ENCODE measurements at regions not wholly inside any gene's neighbourhood (a gene's known extent, or its start where the extent isn't known, plus 50 kb on each side); places are given as distances from the start of the nearest gene placed in this dataset.

- WGBS (ENCODE audit: insufficient coverage): 78% methylated on average over 3 of the region's 5 CpGs
- H3K4me3 Mint-ChIP-seq: no peak overlapping the region
- H3K27ac Mint-ChIP-seq: no peak overlapping the region
- CTCF ChIA-PET: no interaction called here
- no peak for DNase-seq
- Histone ChIP-seq H3K36me3 (ENCODE audit: control insufficient read depth in 2 of 2, extremely low read depth in 1 of 2, insufficient read depth in 1 of 2, low read length in 1 of 2) (no peaks in the 10 kb centered on the region), H3K9me3 (no peaks in the 10 kb centered on the region), H3K4me1 (ENCODE audit: control insufficient read depth in 1 of 2, extremely low read depth in 1 of 2, insufficient read depth in 2 of 2, low read length in 2 of 2) (no peaks in the 10 kb centered on the region), H3K4me3 (ENCODE audit: control insufficient read depth in 1 of 2, extremely low read depth in 1 of 2, low read length in 1 of 2) (no peak overlapping the region), H3K27me3 (replicated peaks in 1 of 2; ENCODE audit: control insufficient read depth in 2 of 2, extremely low read depth in 1 of 2, insufficient read depth in 2 of 2, low read length in 1 of 2) (peaks cover 0 to 4% of the 10 kb centered on the region in 2 experiments), H3K27ac (ENCODE audit: low read length) (no peak overlapping the region)
- no peak for ATAC-seq (replicated peaks in 1 of 4)
- peaks cover 0 to 11% of the 10 kb centered on the region in 2 donors for H3K27me3 Mint-ChIP-seq
- no peaks in the 10 kb centered on the region for H3K36me3 Mint-ChIP-seq
- H3K9me3 Mint-ChIP-seq: no peaks in the 10 kb centered on the region
- no peaks in the 10 kb centered on the region for H3K4me1 Mint-ChIP-seq
- POLR2A ChIA-PET: no interaction called here
Measured at GRCh38 chr6:163808871-163809270, 394.4 kb downstream of the QKI start.

DNA sequence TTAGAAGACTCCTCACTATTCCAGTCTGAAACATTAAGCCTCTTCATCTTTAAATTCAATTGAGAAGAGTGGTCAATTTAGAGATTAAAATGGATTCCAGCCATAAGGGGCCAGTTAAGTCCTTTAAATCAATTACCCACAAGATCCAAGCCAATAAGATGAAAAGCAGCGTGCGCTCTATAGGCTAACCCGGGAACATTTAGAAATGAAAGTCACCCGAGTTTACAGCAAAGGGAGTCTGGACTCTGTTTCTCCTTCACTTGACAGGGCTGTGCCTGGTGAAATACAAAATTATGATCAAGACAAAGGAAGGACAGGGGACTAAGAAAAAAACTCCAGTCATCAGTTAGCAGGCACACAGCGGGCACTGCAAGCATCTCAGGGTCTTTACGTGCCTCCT, 393.7 kb downstream of the QKI start:
- DNase-seq: no peak
- ChIA-PET CTCF (no interaction called here), POLR2A (no interaction called here)

DNA sequence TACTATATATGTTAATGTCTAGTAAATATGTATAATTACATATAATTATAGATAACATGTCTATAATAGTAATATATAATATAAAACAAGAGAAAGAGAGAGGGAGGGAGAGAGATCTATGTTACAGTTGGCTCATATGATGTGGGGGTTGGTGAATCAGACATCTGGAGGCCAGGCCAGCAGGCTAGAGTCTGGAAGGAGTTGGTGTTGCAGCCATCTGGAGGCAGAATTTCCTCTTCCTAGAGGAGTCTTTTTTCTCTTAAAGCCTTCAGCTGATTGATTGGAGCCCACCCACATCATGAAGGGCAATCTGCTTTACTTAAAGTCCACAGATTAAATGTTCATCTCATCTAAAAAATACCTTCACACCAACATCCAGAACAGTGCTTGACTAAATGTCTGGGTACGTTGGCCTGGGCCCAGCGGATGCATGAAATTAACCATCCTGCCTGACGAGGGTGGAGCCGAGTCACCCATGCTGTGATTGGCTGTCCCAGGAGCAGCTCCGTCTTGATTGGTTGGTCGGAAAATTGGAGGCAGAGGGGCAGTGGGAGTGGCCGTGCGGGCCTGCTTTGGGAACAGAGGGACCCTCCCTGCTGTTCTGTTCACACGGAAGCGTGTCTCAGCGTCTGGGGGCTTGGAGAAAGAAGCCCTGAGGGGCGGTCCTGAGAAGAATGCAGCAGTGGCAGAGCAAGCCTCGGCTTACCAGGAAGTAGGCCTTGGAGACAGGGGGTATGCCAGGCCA, 392.4 kb downstream of the QKI start:
- CTCF ChIA-PET: no interaction called here
- Mint-ChIP-seq H3K4me3 (no peak overlapping the region), H3K27me3 (peaks cover 0 to 11% of the 10 kb centered on the region in 2 donors), H3K36me3 (no peaks in the 10 kb centered on the region), H3K4me1 (no peaks in the 10 kb centered on the region), H3K9me3 (no peaks in the 10 kb centered on the region), H3K27ac (no peak overlapping the region)
- Histone ChIP-seq H3K4me1 (ENCODE audit: control insufficient read depth in 1 of 2, extremely low read depth in 1 of 2, insufficient read depth in 2 of 2, low read length in 2 of 2) (no peaks in the 10 kb centered on the region), H3K27ac (ENCODE audit: low read length) (no peak overlapping the region), H3K36me3 (ENCODE audit: control insufficient read depth in 2 of 2, extremely low read depth in 1 of 2, insufficient read depth in 1 of 2, low read length in 1 of 2) (no peaks in the 10 kb centered on the region), H3K27me3 (replicated peaks in 1 of 2; ENCODE audit: control insufficient read depth in 2 of 2, extremely low read depth in 1 of 2, insufficient read depth in 2 of 2, low read length in 1 of 2) (peaks cover 0 to 2% of the 10 kb centered on the region in 2 experiments), H3K9me3 (no peaks in the 10 kb centered on the region), H3K4me3 (ENCODE audit: control insufficient read depth in 1 of 2, extremely low read depth in 1 of 2, low read length in 1 of 2) (no peak overlapping the region)
- 88% methylated on average over 10 of the region's 13 CpGs for WGBS (ENCODE audit: insufficient coverage)
- DNase-seq (no peak), ATAC-seq (replicated peaks in 1 of 4) (no peak)
- POLR2A ChIA-PET: no interaction called here

More for the DNA sequence above, 393.7 kb downstream of the QKI start:
- Histone ChIP-seq H3K27me3 (replicated peaks in 1 of 2; ENCODE audit: control insufficient read depth in 2 of 2, extremely low read depth in 1 of 2, insufficient read depth in 2 of 2, low read length in 1 of 2) (peaks cover 0 to 2% of the 10 kb centered on the region in 2 experiments), H3K9me3 (no peaks in the 10 kb centered on the region), H3K4me1 (ENCODE audit: control insufficient read depth in 1 of 2, extremely low read depth in 1 of 2, insufficient read depth in 2 of 2, low read length in 2 of 2) (no peaks in the 10 kb centered on the region), H3K27ac (ENCODE audit: low read length) (no peak overlapping the region), H3K4me3 (ENCODE audit: control insufficient read depth in 1 of 2, extremely low read depth in 1 of 2, low read length in 1 of 2) (no peak overlapping the region), H3K36me3 (ENCODE audit: control insufficient read depth in 2 of 2, extremely low read depth in 1 of 2, insufficient read depth in 1 of 2, low read length in 1 of 2) (no peaks in the 10 kb centered on the region)
- no peak overlapping the region for H3K4me3 Mint-ChIP-seq
- ATAC-seq (replicated peaks in 1 of 4): no peak
- H3K27me3 Mint-ChIP-seq: peaks cover 0 to 11% of the 10 kb centered on the region in 2 donors
- H3K27ac Mint-ChIP-seq: no peak overlapping the region
- no peaks in the 10 kb centered on the region for H3K36me3 Mint-ChIP-seq
- H3K4me1 Mint-ChIP-seq: no peaks in the 10 kb centered on the region
- whole genome bisulfite sequencing (ENCODE audit: insufficient coverage): 67% methylated on average over 1 of the region's 6 CpGs
- H3K9me3 Mint-ChIP-seq: no peaks in the 10 kb centered on the region

DNA sequence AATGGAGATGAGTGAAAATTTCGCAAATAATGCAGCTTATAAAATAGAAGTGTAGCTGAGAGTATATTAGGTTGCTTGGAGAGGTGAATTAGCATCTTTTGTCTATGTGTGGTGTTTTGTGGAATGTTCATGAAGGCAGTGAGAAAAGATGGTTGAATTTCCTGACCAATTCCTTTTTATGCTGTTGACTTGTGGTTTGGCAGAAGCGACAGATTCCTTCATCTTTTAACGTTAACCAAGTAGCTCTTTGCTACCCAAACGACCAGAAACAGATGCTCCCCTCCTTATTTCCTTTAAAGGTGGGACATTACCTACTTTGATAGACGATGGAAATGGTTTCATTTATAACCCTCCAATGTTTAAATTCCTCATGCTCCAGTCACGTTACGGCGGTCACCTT, 390.5 kb downstream of the QKI start:
- POLR2A ChIA-PET: no interaction called here
- no peaks in the 10 kb centered on the region for H3K4me1 Mint-ChIP-seq
- DNase-seq (no peak), ATAC-seq (replicated peaks in 1 of 4) (no peak)
- H3K36me3 Mint-ChIP-seq: no peaks in the 10 kb centered on the region
- Histone ChIP-seq H3K9me3 (no peaks in the 10 kb centered on the region), H3K4me3 (ENCODE audit: control insufficient read depth in 1 of 2, extremely low read depth in 1 of 2, low read length in 1 of 2) (no peak overlapping the region), H3K36me3 (ENCODE audit: control insufficient read depth in 2 of 2, extremely low read depth in 1 of 2, insufficient read depth in 1 of 2, low read length in 1 of 2) (no peaks in the 10 kb centered on the region), H3K4me1 (ENCODE audit: control insufficient read depth in 1 of 2, extremely low read depth in 1 of 2, insufficient read depth in 2 of 2, low read length in 2 of 2) (no peaks in the 10 kb centered on the region), H3K27me3 (replicated peaks in 1 of 2; ENCODE audit: control insufficient read depth in 2 of 2, extremely low read depth in 1 of 2, insufficient read depth in 2 of 2, low read length in 1 of 2) (peaks cover 0 to 2% of the 10 kb centered on the region in 2 experiments), H3K27ac (ENCODE audit: low read length) (no peak overlapping the region)
- CTCF ChIA-PET: interaction anchor here in 1 of 2 donors (0.5 kb wide), 1 partner anchor 26 kb away, joined by 3 read pairs; no protein-coding TSS in a partner anchor
- no peak overlapping the region for H3K4me3 Mint-ChIP-seq
- WGBS (ENCODE audit: insufficient coverage): no CpG with 5 or more reads among the region's 8 CpGs
- H3K27me3 Mint-ChIP-seq: peaks cover 0 to 8% of the 10 kb centered on the region in 2 donors
- no peak overlapping the region for H3K27ac Mint-ChIP-seq
- H3K9me3 Mint-ChIP-seq: no peaks in the 10 kb centered on the region

- H3K4me3 ChIP-seq (ENCODE audit: control insufficient read depth in 1 of 2, extremely low read depth in 1 of 2, low read length in 1 of 2): no peak overlapping the region
- H3K27ac ChIP-seq (ENCODE audit: low read length): no peak overlapping the region
- no peak for ATAC-seq (replicated peaks in 1 of 4)
- H3K4me1 Mint-ChIP-seq: no peaks in the 10 kb centered on the region
- no peak overlapping the region for H3K27ac Mint-ChIP-seq
- ChIA-PET POLR2A (interaction anchor here in 1 of 2 donors (0.6 kb wide), 1 partner anchor 297 kb away, joined by 4 read pairs; no protein-coding TSS in a partner anchor), CTCF (no interaction called here)
- H3K9me3 Mint-ChIP-seq: peaks cover 0 to 2% (median 0%) of the 10 kb centered on the region in 3 donors
- H3K36me3 ChIP-seq (ENCODE audit: control insufficient read depth in 2 of 2, extremely low read depth in 1 of 2, insufficient read depth in 1 of 2, low read length in 1 of 2): no peaks in the 10 kb centered on the region
- H3K36me3 Mint-ChIP-seq: no peaks in the 10 kb centered on the region
- H3K4me3 Mint-ChIP-seq: no peak overlapping the region
- H3K27me3 Mint-ChIP-seq: peaks cover 4 to 9% of the 10 kb centered on the region in 2 donors
- H3K4me1 ChIP-seq (ENCODE audit: control insufficient read depth in 1 of 2, extremely low read depth in 1 of 2, insufficient read depth in 2 of 2, low read length in 2 of 2): no peaks in the 10 kb centered on the region
- no peak for DNase-seq
- no CpG with 5 or more reads among the region's 2 CpGs for WGBS (ENCODE audit: insufficient coverage)
- H3K27me3 ChIP-seq (replicated peaks in 1 of 2; ENCODE audit: control insufficient read depth in 2 of 2, extremely low read depth in 1 of 2, insufficient read depth in 2 of 2, low read length in 1 of 2): peaks cover 0 to 2% of the 10 kb centered on the region in 2 experiments
- H3K9me3 ChIP-seq: no peaks in the 10 kb centered on the region
Measured at GRCh38 chr6:163802267-163802666, 387.7 kb downstream of the QKI start.

GRCh38 chr6:163797296-163797845, 382.9 kb downstream of the QKI start:
- ChIA-PET CTCF (no interaction called here), POLR2A (no interaction called here)
- no peak overlapping the region for H3K27ac Mint-ChIP-seq
- Histone ChIP-seq H3K36me3 (ENCODE audit: control insufficient read depth in 2 of 2, extremely low read depth in 1 of 2, insufficient read depth in 1 of 2, low read length in 1 of 2) (no peaks in the 10 kb centered on the region), H3K4me3 (ENCODE audit: control insufficient read depth in 1 of 2, extremely low read depth in 1 of 2, low read length in 1 of 2) (no peak overlapping the region), H3K9me3 (no peaks in the 10 kb centered on the region), H3K27me3 (replicated peaks in 1 of 2; ENCODE audit: control insufficient read depth in 2 of 2, extremely low read depth in 1 of 2, insufficient read depth in 2 of 2, low read length in 1 of 2) (no peaks in the 10 kb centered on the region), H3K4me1 (ENCODE audit: control insufficient read depth in 1 of 2, extremely low read depth in 1 of 2, insufficient read depth in 2 of 2, low read length in 2 of 2) (no peaks in the 10 kb centered on the region), H3K27ac (ENCODE audit: low read length) (no peak overlapping the region)
- no peak overlapping the region for H3K4me3 Mint-ChIP-seq
- no peaks in the 10 kb centered on the region for H3K36me3 Mint-ChIP-seq
- no peak for ATAC-seq (replicated peaks in 1 of 4)
- WGBS (ENCODE audit: insufficient coverage): no CpG with 5 or more reads among the region's 3 CpGs
- DNase-seq: no peak
- H3K4me1 Mint-ChIP-seq: no peaks in the 10 kb centered on the region
- peaks cover 13 to 20% of the 10 kb centered on the region in 2 donors for H3K27me3 Mint-ChIP-seq
- H3K9me3 Mint-ChIP-seq: peaks cover 0 to 2% (median 0%) of the 10 kb centered on the region in 3 donors

Data from T-cell (primary cell).